Right ventricle myocardium superior (tissue), 1 donor: ENCODE measurements at regions not wholly inside any gene's neighbourhood (a gene's known extent, or its start where the extent isn't known, plus 50 kb on each side); places are given as distances from the start of the nearest gene placed in this dataset.
"Not testable (repeated sequence)": the region's sequence is repeated elsewhere in the genome, so short reads cannot be mapped to it uniquely, and the experiment has no call there.

Source experiments
- ATAC-seq: fragments of 200-7000 bp; cut with Tn5 transposase; one replicate; pipeline ENCODE4 v1.9.1; 2020; ENCODE audit warnings: mild to moderate bottlenecking; ENCODE audit not compliant: poor library complexity
- DNase-seq: peaks from one replicate; pipeline ENCODE4 v3.0.0-alpha.2; 2020
- intact Hi-C: fragments of 100-400 bp; cut with DNase I; formaldehyde crosslinking; loops from one replicate; pipeline ENCODE4 v1.11.2; 2022
- donor health status: DM: no; HTN: yes; CAD: no; lungs with severe emphysema.

DNA sequence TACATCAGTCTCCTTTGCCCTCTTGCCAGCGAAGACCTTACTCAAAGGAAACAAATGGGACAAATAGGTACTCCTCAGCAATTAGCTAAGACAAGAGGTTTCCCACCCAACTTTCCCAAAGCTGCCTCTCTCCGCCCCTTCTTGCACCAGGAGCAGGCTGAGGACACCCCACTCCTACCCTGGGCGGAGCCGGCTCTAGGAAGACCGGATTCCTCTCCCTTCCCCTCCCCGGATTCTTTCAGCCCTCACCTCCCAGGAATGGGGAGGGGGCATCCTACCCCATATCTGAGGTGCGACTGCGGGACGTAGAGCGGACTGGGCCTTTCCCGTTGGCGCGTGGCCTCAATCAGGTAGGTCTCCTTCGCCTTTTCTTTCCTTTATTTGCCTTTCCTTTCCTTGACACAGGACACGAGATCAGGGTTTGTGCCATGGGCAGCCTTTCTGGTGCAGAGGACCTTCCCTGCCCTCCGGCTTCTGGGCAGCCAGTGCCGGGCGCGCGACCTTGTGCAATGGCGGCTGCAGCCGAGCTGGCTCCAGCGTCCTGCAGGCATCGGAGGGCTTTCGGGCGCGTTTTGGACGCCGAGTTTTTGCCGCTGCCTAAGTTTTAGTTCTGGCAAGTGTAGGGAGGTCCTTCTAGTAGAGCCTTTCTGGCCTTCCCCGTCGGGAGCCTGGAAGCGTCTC lies 279.9 kb downstream of the PLS3 start:
- DNase-seq, intact Hi-C loops, ATAC-seq: not testable (repeated sequence)

- DNase-seq, intact Hi-C loops, ATAC-seq: not testable (repeated sequence)
These were observed 290.0 kb downstream of the PLS3 start for GRCh38 chrX:115850986-115851385.

DNA sequence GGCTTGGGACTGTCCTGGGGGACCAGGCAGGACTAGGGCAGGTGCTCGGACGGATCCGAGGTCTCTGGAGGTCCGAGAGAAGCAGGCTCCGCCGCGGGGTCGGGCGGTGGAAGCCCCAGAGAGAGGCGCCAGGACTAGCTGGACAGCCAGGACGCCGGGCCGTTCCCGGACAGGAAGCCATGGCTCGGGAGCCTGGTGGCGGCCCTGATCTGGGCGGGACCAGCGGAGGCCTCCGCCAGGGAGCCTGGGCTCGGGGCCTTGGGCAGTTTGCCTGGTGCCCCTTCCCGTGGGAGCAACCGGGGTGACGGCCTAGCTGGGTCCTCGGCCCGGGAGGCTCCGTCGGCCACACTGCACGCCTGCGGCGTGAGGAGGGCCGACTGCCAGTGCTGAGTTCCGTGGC lies 292.3 kb downstream of the PLS3 start:
- ATAC-seq, DNase-seq, intact Hi-C loops: not testable (repeated sequence)

- DNase-seq, intact Hi-C loops, ATAC-seq: not testable (repeated sequence)
These were observed 289.4 kb upstream of the AGTR2 start for GRCh38 chrX:115881170-115881569.

DNA sequence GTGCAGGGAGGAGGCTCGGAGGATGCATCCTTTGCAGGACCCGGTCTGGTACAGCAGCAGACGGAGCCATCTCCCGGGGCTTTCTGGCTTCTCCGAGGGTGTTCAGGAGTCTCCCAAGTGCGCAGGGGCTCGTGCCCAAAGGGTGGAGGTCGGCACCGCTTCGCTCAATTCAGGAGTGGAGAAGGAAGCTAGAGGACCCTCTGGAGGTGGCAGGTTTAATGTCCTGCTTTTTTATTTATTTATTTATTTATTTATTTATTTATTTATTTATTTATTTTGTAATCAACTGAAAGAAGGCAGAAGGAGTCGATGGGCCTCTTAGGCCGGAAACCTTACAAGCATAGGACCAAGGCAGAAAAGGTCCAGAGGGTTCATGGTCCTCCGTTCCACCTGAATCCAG lies 286.4 kb upstream of the AGTR2 start:
- ATAC-seq, DNase-seq, intact Hi-C loops: not testable (repeated sequence)

DNA sequence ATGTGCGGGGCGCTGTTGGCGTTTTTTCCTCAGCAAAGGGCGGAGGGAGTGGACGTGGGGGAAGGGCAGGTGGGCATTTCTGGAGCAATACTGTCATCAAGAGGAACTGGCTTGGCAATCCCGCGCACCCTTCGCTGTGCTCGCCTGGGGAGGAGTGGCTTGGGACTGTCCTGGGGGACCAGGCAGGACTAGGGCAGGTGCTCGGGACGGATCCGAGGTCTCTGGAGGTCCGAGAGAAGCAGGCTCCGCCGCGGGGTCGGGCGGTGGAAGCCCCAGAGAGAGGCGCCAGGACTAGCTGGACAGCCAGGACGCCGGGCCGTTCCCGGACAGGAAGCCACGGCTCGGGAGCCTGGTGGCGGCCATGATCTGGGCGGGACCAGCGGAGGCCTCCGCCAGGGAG lies 282.5 kb upstream of the AGTR2 start:
- intact Hi-C loops, ATAC-seq: not testable (repeated sequence)

GRCh38 chrX:115888519-115888918 lies 282.0 kb upstream of the AGTR2 start:
- DNase-seq, intact Hi-C loops, ATAC-seq: not testable (repeated sequence)

More for the DNA sequence above, 282.5 kb upstream of the AGTR2 start:
- DNase-seq, result peak; percentile 41

DNA sequence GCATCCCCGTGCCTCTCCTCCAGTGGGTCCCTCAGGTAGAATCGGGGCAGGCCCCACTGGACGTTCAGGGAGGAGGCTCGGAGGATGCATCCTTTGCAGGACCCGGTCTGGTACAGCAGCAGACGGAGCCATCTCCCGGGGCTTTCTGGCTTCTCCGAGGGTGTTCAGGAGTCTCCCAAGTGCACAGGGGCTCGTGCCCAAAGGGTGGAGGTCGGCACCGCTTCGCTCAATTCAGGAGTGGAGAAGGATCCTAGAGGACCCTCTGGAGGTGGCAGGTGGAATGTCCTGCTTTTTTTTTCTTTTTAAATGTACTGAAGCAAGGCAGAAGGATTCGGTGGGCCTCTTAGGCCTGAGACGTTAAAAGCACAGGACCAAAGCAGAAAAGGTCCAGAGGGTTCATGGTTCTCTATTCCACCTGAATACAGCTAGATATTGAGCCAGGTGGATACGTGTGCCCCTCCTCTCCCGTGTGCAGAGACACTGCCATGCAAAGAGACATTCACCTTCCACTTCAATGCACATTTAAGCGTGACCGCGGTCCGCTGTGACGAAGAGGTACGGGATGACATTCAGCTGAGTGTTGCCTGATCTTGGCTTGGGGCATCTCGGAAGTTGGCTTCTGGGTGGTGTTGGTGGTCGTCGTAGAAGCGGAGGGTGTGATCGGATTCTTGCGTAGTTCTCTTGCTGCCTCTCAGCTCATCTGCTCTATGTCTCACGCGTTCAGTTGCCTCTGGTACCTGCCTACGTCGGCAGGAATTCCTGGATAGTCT lies 281.2 kb upstream of the AGTR2 start:
- ATAC-seq (no peak), DNase-seq (no peak)
- intact Hi-C loops, result no loop called here

GRCh38 chrX:115892056-115892708 lies 278.4 kb upstream of the AGTR2 start:
- no peak for DNase-seq
- ATAC-seq, result no peak
- intact Hi-C loops, result no loop called here

DNA sequence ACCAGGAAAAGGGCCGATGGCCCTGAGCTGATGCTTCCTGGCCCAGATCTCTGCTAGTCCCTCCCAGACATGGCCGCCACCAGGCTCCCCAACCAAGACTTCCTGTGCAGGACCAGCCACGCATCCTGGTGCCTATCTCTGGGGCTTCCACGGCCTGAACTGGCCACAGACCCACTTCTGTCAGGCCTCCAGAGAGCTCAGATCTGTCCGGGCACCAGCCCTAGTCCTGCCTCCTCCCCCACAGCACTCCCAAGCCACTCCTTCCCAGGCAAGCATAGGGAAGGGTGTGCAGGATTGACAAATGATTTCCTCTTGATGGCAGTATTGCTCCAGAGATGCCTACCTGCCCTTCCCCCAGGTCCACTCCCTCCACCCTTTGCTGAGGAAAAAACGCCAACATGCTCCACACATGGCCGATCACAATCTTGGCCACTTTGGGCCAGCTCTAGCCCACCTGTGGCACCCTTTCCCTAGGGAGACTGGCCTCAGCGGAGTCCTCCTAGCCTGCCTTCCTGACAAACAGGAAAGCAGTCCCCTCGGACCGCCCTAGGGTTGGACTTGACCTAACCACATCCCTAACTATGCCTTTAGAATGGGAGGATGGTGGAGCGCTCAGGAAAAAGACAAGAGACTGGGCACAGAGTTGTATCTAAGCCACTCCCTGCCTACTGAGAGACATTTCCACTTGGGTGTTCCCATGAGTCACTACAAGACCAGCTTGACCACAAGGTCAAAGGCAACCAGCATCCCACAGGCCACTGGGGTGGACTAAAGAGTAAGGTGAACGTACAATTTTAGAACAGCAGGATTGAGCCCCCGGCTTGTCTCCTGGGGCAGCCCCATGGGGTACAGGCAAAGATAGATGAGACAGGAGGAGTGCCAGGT lies 277.5 kb upstream of the AGTR2 start:
- intact Hi-C loops, result no loop called here
- no peak for DNase-seq
- no peak for ATAC-seq

DNA sequence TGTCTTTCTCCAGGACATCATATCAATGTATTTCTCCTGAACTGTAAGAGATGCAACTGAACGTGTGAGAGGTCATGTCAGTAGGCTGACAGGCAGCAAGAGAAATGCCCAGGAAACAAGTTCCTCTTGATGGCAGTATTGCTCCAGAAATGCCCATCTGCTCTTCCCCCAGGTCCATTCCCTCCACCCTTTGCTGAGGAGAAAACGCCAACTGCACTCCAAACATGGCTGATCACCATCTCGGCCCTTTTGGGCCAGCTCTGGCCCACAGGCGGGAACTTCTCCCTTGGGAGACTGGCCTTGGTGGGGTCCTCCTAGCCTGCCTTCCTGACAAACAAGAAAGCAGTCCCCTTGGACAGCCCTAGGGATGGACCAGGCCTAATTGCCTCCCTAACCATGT lies 276.5 kb upstream of the AGTR2 start:
- ATAC-seq (no peak), DNase-seq (no peak)
- intact Hi-C loops, result no loop called here

DNA sequence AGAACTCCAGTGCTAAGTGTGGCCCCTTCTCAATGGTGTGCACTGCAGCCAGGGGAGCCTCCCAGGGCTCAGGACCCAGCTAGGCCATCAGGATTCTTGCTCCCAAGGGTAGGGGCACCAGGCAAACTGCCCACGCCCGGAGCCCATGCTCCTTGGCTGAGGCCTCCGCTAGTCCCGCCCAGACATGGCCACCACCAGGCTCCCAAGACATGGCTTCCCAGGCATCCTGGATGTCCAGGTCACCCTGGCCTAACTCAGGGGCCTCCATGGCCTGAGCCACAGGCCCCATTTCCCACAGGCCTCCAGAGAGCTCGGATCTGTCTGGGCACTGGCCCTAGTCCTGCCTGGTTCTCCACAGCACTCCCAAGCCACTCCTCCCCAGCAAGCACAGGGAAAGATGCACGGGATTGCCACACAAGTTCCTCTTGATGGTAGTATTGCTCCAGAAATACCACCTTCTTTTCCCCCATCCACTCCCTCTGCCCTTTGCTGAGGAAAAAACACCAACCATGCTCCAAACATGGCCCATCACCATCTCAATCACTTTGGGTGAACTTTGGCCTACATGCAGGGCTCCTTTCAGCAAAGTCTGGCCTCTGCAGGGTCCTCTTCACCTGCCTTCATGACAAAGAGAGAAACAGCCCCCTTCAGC lies 274.7 kb upstream of the AGTR2 start:
- intact Hi-C loops, result no loop called here

DNA sequence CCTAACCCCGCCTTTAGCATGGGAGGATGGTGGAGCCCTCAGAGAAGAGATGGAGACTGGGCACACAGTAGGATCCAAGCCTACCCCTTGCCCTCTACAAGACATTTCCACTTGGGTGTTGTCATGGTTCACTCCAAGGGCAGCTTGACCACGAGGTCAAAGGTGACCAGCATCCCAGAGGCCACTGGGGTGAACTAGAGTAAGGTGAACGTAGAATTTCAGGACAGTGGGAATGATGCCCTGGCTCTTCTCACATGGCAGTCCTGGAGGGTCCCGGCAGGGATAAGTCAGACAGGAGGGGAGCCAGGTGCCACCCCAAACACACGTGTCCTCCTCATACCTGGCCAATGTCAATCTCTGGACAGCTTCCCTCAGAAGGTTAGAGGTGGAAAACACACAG lies 274.2 kb upstream of the AGTR2 start:
- intact Hi-C loops, result no loop called here
- DNase-seq, result no peak
- ATAC-seq, result no peak

More for the DNA sequence above, 274.7 kb upstream of the AGTR2 start:
- DNase-seq (no peak), ATAC-seq (no peak)

DNA sequence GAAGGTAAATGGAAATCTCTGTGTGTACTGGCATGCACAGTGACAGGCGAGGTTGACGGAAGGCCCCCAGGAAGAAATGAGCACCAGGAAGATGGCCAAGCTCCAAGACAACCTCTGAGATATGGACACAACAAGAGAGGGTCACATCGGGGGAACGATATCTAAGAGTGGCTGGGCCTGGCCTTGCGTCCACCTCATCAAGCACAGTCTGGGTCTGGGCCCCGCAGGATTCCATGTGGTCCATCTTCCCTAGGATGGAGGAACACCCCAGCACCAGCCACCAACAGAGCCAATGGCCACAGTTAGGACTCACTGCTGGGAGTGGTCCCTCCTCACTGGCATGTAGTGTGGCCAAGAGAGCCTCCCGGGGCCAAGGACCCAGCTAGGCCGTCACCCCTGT lies 272.6 kb upstream of the AGTR2 start:
- DNase-seq (no peak), ATAC-seq (no peak)
- intact Hi-C loops, result no loop called here

GRCh38 chrX:115898382-115899001 lies 272.1 kb upstream of the AGTR2 start:
- no peak for DNase-seq
- no peak for ATAC-seq
- intact Hi-C loops, result no loop called here

- ATAC-seq (no peak), DNase-seq (no peak)
- intact Hi-C loops, result no loop called here
These were observed 270.1 kb upstream of the AGTR2 start for GRCh38 chrX:115900425-115900824.

DNA sequence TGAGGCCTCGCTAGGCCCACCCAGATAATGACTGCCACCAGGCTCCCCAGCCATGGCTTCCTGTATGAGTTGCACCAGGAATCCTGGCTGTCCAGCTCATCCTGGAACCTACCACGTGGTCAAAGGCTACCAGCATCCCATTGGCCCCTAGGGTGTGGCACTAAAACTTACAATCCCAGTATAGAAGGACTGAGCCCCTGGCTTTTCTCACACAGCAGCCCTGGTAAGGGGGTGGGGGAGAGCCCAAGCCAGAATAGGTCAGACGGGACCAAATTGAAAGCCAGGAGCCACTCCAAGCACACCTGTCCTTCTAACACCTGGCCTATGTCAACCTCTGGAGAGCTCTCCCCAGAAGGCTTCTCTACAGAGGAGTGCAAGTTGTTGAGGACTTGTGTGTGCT lies 269.3 kb upstream of the AGTR2 start:
- DNase-seq (no peak), ATAC-seq (no peak)
- intact Hi-C loops, result no loop called here

DNA sequence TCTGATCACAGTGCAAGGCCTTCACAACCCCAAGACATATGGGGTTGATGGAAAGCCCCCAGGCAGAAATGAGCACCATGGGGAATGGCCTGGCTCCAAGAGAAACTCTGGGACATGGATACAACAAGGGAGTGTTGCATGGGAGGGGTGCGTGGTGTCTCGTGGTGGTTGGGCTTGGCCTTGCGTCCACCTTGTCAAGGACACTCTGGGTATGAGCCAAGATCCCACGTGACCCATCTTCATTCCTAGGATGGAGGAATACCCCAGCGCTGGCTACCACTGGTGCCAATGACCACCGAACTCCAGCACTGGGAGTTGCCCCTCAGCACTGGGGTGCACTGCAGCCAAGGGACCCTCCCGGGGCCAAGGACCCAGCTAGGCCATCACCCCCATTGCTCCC lies 267.5 kb upstream of the AGTR2 start:
- ATAC-seq, result no peak
- no peak for DNase-seq
- intact Hi-C loops, result no loop called here
